HCEC 1CT (cell line): ENCODE measurements at regions not wholly inside any gene's neighbourhood (a gene's known extent, or its start where the extent isn't known, plus 50 kb on each side); places are given as distances from the start of the nearest gene placed in this dataset.

Source experiments
- DNase-seq: peaks from one replicate; pipeline ENCODE4 v3.0.0-alpha.2; 2017

- no peak for DNase-seq
Observed at GRCh38 chr10:110355141-110355831, 50.6 kb upstream of the SMNDC1 start.

- no peak for DNase-seq
Observed at GRCh38 chr10:110355922-110356627, 51.4 kb upstream of the SMNDC1 start.

DNA sequence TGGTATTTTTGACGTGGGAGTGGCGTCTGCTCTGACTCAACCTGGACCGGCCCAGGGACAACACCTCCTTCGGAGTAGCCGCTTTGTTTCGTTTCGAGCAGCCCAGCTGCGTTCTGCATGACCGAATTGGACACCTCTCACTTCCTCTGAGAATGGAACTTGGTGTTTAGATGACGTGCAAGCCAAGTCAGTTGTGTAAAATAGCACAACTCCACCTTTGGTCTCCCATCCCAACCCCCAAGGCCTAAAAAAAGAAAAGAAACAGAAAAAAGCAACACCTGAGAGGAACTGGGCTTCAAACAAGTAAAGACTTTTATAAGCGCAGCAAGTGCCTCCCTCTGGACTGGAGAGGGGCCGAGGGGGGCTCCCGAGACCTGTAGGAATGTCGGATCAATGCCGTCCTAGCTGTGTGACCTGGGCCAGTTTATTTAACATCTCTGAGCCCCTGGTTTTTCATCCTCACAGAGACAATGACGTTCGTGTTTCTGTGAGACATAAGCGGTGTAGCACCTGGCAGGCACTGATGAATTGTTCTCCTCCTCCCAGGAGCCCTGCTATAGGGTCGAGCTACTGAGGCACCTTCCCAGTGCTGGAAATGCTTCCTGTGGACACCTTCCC lies 52.0 kb upstream of the SMNDC1 start:
- DNase-seq: no peak

- peak; percentile 96 for DNase-seq
Observed at GRCh38 chr10:110357252-110357780, 52.6 kb upstream of the SMNDC1 start.

GRCh38 chr10:110357871-110358270 lies 53.2 kb upstream of the SMNDC1 start:
- no peak for DNase-seq

GRCh38 chr10:110358278-110358677 lies 53.6 kb upstream of the SMNDC1 start:
- DNase-seq: no peak

- DNase-seq: peak; percentile 23
Observed at GRCh38 chr10:110358869-110359629, 54.3 kb upstream of the SMNDC1 start.

- no peak for DNase-seq
Observed at GRCh38 chr10:110360857-110361474, 56.2 kb upstream of the SMNDC1 start.

- DNase-seq: no peak
Observed at GRCh38 chr10:110361800-110362456, 57.2 kb upstream of the SMNDC1 start.

DNA sequence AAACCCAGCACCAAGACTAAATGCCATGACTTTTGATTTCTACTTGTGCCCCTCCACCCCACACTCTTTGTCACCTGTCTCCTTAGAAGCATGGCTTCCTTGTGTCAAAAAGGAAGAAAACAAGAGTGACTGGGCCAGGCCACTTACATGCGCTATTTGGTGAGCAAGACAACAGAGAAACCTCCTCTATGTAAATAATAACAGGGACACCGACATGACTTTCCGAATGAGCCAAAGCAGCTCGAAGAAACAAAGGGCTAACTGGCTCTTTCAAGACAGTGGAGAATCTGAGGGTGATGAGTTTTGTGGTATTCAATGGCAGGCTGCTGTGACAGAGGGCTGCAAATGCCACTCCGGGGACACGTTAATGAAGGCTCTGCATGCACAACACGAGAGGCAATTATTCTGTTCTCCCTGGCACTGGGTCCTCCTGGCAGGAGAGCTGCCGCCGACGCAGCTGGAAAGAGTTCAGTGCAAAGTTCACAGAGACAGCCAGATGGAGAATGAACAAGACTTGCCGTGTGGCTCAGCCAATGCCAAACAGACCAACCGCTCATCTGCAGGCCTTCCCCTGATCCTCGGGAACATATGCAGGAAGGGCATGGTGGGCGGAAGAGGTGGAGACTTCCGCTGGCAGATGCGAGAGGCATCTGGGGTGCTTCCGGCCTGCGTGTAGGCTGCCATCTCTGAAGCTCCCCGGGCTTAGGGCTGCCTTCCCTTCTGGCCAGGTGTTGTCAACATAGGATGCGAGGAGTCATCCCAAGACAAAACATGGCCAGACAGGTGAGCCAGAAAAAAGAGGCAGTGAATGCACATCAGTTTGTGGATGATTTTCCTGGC lies 59.1 kb upstream of the SMNDC1 start:
- DNase-seq: no peak

- no peak for DNase-seq
Observed at GRCh38 chr10:110364531-110364937, 59.8 kb upstream of the SMNDC1 start.

- no peak for DNase-seq
Observed at GRCh38 chr10:110365356-110366143, 60.8 kb upstream of the SMNDC1 start.

GRCh38 chr10:110366635-110367034 lies 61.9 kb upstream of the SMNDC1 start:
- no peak for DNase-seq

DNA sequence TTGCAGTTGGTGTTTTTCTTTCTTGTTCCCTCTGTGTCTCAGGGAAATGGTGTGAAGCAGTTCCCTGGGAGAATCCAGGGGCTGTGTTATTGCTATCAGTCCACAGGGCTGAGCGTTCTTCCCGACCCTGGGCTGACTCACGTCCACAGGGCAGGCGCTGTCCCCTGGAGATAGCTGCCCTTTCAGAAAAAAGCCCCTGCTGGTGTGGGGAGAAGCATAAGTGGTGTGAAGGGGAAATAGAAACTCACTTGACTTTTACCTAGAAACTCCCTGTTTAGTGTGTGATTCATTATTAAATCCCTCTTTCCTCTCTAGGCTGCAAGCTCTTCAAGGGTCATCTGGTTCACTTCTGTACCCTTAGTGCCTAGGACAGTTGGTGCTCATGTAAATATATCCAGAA lies 63.3 kb upstream of the SMNDC1 start:
- no peak for DNase-seq

- no peak for DNase-seq
Observed at GRCh38 chr10:110368556-110368955, 63.8 kb upstream of the SMNDC1 start.

GRCh38 chr10:110370006-110370405 lies 65.3 kb upstream of the SMNDC1 start:
- DNase-seq: no peak

DNA sequence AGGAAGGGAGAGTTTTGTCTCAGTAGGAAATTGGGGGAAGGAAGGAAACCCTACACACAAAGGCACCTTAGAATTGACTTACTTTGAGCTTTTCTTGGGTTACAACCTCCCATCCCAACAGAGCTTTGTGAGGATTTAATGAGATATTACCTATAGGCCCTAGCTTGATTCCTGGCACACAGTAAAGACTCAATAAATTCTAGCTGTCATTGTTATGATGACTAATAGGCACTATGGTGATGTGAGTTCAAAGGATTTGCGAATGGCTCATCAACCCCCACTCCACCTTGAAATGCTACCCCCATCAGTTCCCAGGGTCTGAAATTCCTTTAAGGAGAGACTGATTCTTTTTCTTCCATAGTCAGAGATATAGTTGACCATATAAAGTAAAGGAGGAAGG lies 67.9 kb upstream of the SMNDC1 start:
- peak; percentile 46 for DNase-seq

GRCh38 chr10:110373059-110373458 lies 68.3 kb upstream of the SMNDC1 start:
- DNase-seq: no peak

GRCh38 chr10:110373857-110374654 lies 69.3 kb upstream of the SMNDC1 start:
- no peak for DNase-seq
